ENCODE measurements at regions not wholly inside any gene's neighbourhood (a gene's known extent, or its start where the extent isn't known, plus 50 kb on each side); places are given as distances from the start of the nearest gene placed in this dataset.

DNA sequence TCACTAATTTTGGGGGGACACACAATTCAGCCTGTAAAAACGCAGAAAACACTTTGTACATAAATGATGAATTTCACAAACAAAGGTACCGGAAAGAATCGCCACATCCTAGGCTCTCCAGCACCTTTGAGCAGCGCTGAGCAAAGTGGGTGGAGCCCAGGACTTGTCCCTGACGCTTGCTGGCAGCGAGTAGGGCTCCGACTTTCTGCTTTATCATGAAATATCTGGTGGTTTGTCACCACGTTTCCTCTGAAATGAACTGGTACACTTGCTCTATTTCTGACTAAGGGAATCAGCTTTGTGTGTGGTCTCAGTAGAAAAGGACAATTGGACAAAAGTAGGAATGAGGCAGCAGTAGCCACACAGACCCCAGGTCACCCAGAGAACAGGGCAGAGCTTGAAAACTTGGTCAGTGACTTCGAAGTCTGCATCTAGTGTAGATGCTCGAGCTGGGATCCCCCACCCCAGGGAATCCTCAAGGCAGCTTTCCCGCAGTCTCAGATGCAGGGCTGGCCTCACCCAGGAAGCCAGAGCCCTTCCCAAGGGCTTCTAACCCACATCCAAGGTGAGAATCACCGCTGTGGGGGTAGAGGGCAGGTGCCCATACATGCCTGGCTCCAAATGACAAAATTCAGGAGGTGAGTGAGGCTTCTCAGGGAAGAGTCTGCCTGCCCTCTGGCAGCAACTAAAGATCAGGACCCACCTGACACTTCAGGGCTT, 85.3 kb upstream of the SOX1 start:
- WGBS, 2 experiments (ENCODE audit: insufficient coverage in 2 of 2): 81% methylated on average over 9 to 10 of the region's 12 CpGs
- no peak overlapping the region for H3K27ac ChIP-seq (ENCODE audit: low read depth, low read length, severe bottlenecking)
- H3K4me1 ChIP-seq (ENCODE audit: control insufficient read depth, insufficient read depth, low read length, poor library complexity, severe bottlenecking): no peaks in the 10 kb centered on the region
- no peak overlapping the region for H3K4me3 ChIP-seq (ENCODE audit: extremely low read depth, insufficient read depth, low read length, poor library complexity, severe bottlenecking)
- H3K36me3 ChIP-seq (ENCODE audit: control insufficient read depth, insufficient read depth, low read length): no peaks in the 10 kb centered on the region
- no peaks in the 10 kb centered on the region for H3K9me3 ChIP-seq (ENCODE audit: control insufficient read depth, low read length)

DNA sequence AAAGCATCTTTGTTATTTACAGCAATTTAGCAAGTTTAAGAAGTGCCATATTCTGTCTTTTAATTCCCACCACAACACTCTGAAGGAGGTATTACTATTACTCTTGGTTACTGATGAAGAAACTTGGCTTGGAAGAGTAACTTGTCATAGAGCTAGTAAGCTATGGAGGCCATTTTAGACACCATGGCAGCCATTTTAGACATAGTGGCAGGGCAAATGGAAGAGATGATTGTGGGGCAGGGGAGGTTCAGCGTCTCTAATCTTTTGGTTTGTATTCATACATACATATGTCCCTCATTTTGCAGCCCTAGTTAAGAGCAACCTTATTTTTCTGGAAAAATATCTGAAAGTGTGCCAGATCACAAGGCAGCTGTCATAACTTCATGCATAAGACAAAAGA, 82.6 kb upstream of the SOX1 start:
- Histone ChIP-seq H3K9me3 (ENCODE audit: control insufficient read depth, low read length) (peaks cover 7% of the 10 kb centered on the region), H3K4me1 (ENCODE audit: control insufficient read depth, insufficient read depth, low read length, poor library complexity, severe bottlenecking) (no peaks in the 10 kb centered on the region), H3K27ac (ENCODE audit: low read depth, low read length, severe bottlenecking) (no peak overlapping the region), H3K4me3 (ENCODE audit: extremely low read depth, insufficient read depth, low read length, poor library complexity, severe bottlenecking) (no peak overlapping the region), H3K36me3 (ENCODE audit: control insufficient read depth, insufficient read depth, low read length) (no peaks in the 10 kb centered on the region)
- no CpG with 5 or more reads among the region's 1 CpG for WGBS, 2 experiments (ENCODE audit: insufficient coverage in 2 of 2)

DNA sequence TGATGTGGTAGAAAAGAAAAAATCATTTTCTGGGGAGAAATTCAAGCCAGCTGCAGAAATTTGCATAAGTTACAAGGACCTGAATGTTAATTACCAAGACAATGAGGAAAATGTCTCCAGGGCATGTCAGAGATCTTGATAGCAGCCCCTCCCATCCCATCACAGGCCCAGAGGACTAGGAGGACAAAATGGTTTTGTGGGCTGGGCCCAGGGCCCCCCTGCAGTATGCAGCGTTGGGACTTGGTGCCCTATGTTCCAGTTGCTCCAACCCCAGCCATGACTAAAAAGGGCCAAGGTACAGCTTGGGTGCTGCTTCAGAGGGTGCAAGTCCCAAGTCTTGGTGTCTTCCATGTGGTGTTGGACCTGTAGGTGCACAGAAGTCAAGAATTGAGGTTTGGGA, 76.6 kb upstream of the SOX1 start:
- Histone ChIP-seq H3K36me3 (ENCODE audit: control insufficient read depth, insufficient read depth, low read length) (no peaks in the 10 kb centered on the region), H3K4me3 (ENCODE audit: extremely low read depth, insufficient read depth, low read length, poor library complexity, severe bottlenecking) (no peak overlapping the region), H3K9me3 (ENCODE audit: control insufficient read depth, low read length) (peaks cover 25% of the 10 kb centered on the region), H3K4me1 (ENCODE audit: control insufficient read depth, insufficient read depth, low read length, poor library complexity, severe bottlenecking) (no peaks in the 10 kb centered on the region), H3K27ac (ENCODE audit: low read depth, low read length, severe bottlenecking) (no peak overlapping the region)
- WGBS, 2 experiments (ENCODE audit: insufficient coverage in 2 of 2): 56 to 67% methylated on average over 1 of the region's 1 CpG

DNA sequence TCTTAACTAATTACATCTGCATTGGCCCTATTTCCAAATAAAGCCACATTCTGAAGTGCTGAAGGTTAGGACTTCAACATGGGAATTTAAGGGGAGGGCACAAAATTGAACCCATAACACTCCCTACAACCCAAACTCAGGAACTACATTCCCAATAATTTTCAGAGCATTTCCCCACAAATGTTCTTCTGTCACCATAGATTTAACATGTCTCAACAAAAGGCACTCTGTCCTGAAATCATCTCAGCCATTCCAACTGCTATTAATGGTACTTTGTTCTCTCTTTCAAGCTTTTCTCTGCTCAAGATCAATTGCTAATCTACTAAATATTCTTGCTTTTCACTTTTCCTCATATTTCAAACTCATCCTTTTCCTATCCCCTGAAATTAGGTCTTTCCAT, 74.0 kb upstream of the SOX1 start:
- H3K36me3 ChIP-seq (ENCODE audit: control insufficient read depth, insufficient read depth, low read length): no peaks in the 10 kb centered on the region
- peaks cover 25% of the 10 kb centered on the region for H3K9me3 ChIP-seq (ENCODE audit: control insufficient read depth, low read length)
- no peak overlapping the region for H3K4me3 ChIP-seq (ENCODE audit: extremely low read depth, insufficient read depth, low read length, poor library complexity, severe bottlenecking)
- no peak overlapping the region for H3K27ac ChIP-seq (ENCODE audit: low read depth, low read length, severe bottlenecking)
- H3K4me1 ChIP-seq (ENCODE audit: control insufficient read depth, insufficient read depth, low read length, poor library complexity, severe bottlenecking): no peaks in the 10 kb centered on the region

DNA sequence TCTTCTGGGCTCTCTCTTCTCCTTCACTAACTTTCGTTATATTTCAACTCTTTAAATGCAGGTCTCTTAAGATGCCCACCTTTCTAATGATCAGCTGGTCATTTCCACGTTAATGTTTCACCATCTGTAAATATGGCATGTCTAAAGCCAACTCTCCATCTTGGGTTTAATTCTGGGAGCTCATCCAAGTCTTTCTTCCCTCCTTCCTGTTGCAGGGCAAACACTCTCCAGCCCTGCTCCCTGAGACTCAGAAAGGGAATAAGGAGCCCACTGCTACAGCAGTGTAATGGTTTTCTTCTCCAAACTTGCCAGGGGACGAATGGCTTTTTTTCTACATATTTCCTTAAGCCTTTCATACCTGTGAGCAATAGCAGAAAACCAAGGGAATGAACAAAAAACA, 73.3 kb upstream of the SOX1 start:
- Histone ChIP-seq H3K4me1 (ENCODE audit: control insufficient read depth, insufficient read depth, low read length, poor library complexity, severe bottlenecking) (no peaks in the 10 kb centered on the region), H3K36me3 (ENCODE audit: control insufficient read depth, insufficient read depth, low read length) (no peaks in the 10 kb centered on the region), H3K4me3 (ENCODE audit: extremely low read depth, insufficient read depth, low read length, poor library complexity, severe bottlenecking) (no peak overlapping the region), H3K27ac (ENCODE audit: low read depth, low read length, severe bottlenecking) (no peak overlapping the region), H3K9me3 (ENCODE audit: control insufficient read depth, low read length) (peaks cover 25% of the 10 kb centered on the region)
- 61 to 64% methylated on average over 3 of the region's 3 CpGs for WGBS, 2 experiments (ENCODE audit: insufficient coverage in 2 of 2)

DNA sequence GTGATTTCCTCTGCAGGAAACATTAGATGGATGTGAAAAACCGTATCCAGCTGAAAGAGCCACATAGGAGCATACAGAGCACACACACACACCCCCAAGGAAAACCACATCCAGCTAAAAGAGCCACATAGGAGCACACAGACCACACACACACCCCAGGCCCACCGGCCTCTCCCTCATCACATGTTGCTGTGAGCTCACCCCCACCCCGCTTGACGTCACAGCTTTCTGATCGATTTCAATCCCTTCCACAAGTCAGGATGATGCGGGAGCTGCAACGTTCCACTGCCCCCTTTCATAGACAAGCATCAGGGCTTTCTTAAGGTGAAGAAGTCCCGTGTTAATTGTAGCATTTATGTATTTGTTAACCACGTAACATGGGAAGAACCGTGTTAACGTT, 72.4 kb upstream of the SOX1 start:
- WGBS, 2 experiments (ENCODE audit: insufficient coverage in 2 of 2): 88 to 91% methylated on average over 8 of the region's 11 CpGs
- Histone ChIP-seq H3K36me3 (ENCODE audit: control insufficient read depth, insufficient read depth, low read length) (no peaks in the 10 kb centered on the region), H3K9me3 (ENCODE audit: control insufficient read depth, low read length) (peaks cover 16% of the 10 kb centered on the region), H3K4me1 (ENCODE audit: control insufficient read depth, insufficient read depth, low read length, poor library complexity, severe bottlenecking) (no peaks in the 10 kb centered on the region), H3K4me3 (ENCODE audit: extremely low read depth, insufficient read depth, low read length, poor library complexity, severe bottlenecking) (no peak overlapping the region), H3K27ac (ENCODE audit: low read depth, low read length, severe bottlenecking) (no peak overlapping the region)

DNA sequence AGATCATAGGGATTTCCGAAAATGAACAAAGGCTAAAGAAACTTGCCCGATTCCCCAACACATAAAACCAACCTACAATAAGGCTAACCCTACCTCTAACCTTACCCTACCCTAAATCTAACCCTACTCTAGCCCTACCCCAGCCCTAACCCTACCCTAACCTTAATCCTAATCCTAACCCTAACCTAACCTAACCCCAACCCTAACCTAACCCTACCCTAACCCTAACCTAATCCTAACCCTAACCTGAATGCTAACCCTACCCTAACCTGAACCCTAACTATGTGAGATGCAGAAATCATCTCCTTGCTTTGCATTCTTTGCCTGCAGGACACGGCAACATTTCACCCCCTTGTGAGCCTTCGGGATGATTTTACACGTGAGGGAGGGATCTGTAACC, 67.6 kb upstream of the SOX1 start:
- no peaks in the 10 kb centered on the region for H3K36me3 ChIP-seq (ENCODE audit: control insufficient read depth, insufficient read depth, low read length)
- H3K4me3 ChIP-seq (ENCODE audit: extremely low read depth, insufficient read depth, low read length, poor library complexity, severe bottlenecking): no peak overlapping the region
- 79 to 81% methylated on average over 2 to 5 of the region's 5 CpGs for WGBS, 2 experiments (ENCODE audit: insufficient coverage in 2 of 2)
- H3K27ac ChIP-seq (ENCODE audit: low read depth, low read length, severe bottlenecking): no peak overlapping the region
- H3K9me3 ChIP-seq (ENCODE audit: control insufficient read depth, low read length): no peaks in the 10 kb centered on the region
- H3K4me1 ChIP-seq (ENCODE audit: control insufficient read depth, insufficient read depth, low read length, poor library complexity, severe bottlenecking): no peaks in the 10 kb centered on the region

DNA sequence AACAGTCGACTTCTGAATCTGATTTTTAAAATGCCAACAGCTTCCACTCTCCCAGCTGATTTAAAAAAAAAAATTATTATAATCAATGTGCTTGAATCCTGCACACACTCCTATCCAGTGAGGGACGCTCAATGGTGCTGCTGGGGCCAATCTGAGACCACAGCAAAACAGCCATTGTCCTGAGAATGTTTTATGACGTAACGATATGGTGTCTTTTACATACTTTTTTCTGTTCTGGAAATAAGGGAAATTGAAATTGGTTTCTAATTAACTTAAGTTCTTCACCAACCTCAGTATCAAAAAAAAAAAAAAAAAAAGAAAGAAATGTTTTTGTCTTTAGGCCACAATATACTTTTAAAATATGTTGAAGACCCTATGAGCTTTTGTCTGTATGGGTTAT, 66.1 kb upstream of the SOX1 start:
- no peak overlapping the region for H3K27ac ChIP-seq (ENCODE audit: low read depth, low read length, severe bottlenecking)
- H3K4me1 ChIP-seq (ENCODE audit: control insufficient read depth, insufficient read depth, low read length, poor library complexity, severe bottlenecking): no peaks in the 10 kb centered on the region
- no peaks in the 10 kb centered on the region for H3K36me3 ChIP-seq (ENCODE audit: control insufficient read depth, insufficient read depth, low read length)
- no peak overlapping the region for H3K4me3 ChIP-seq (ENCODE audit: extremely low read depth, insufficient read depth, low read length, poor library complexity, severe bottlenecking)
- WGBS, 2 experiments (ENCODE audit: insufficient coverage in 2 of 2): 80% methylated on average over 1 of the region's 4 CpGs; no CpG with 5 or more reads in 1 of the 2 experiments
- no peaks in the 10 kb centered on the region for H3K9me3 ChIP-seq (ENCODE audit: control insufficient read depth, low read length)

DNA sequence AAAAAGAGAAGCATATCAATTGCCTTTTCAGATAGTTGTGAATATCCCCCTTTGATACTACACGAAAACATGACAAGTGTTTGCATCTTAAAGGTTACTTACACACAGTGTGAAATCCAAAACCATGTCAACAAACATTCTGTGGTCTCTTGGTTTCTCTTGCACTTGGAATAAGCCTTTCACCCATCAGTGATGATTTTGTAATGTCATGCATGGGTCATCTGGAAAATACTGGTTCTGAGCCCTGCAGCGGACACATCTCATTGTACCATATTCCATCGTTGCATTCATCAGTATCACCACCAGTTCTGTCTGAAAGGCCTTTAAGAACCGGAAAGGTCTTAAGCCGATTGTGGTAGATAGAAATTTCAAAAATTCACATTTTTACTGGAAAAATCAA, 65.4 kb upstream of the SOX1 start:
- Histone ChIP-seq H3K36me3 (ENCODE audit: control insufficient read depth, insufficient read depth, low read length) (no peaks in the 10 kb centered on the region), H3K4me1 (ENCODE audit: control insufficient read depth, insufficient read depth, low read length, poor library complexity, severe bottlenecking) (no peaks in the 10 kb centered on the region), H3K4me3 (ENCODE audit: extremely low read depth, insufficient read depth, low read length, poor library complexity, severe bottlenecking) (no peak overlapping the region), H3K9me3 (ENCODE audit: control insufficient read depth, low read length) (peaks cover 4% of the 10 kb centered on the region), H3K27ac (ENCODE audit: low read depth, low read length, severe bottlenecking) (no peak overlapping the region)
- WGBS, 2 experiments (ENCODE audit: insufficient coverage in 2 of 2): 89 to 91% methylated on average over 3 to 4 of the region's 5 CpGs

DNA sequence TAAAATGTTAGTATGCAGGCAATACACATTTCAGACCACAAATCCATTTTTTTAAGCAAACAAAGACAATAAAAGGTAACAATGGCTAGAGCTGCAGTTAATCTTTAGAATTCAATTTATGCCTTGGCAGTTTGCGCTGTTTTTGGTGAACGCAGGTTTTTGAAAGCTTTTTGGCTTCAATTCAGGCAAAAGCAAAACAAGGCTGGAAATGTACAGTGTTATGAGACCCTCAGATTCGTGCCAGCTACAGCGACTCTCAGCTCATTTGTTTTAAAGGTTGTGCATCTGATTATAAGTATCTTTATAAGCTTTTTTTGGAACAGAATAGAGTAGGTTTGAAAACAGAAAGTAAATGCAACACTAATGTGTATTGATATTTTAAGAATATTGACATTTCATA, 63.6 kb upstream of the SOX1 start:
- H3K36me3 ChIP-seq (ENCODE audit: control insufficient read depth, insufficient read depth, low read length): no peaks in the 10 kb centered on the region
- 88% methylated on average over 4 of the region's 4 CpGs for WGBS, 2 experiments (ENCODE audit: insufficient coverage in 2 of 2)

DNA sequence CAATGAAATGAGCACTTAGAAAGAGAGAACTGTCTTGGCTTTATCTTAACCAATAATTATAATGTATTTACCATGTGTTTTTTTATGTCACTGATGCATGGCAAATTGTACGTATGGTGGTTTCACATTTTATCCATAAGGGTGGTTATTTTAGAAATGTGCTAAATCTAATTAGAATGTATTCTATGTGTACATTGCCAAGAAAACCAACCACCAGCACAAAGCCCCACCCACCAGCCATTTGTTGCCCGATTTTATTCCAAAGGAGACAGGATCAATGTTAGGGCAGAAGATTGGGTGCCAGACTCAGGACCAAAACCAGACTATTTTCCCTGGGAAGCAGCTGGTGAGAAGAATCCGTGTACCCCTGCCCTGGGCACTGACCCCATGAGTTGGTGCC, 63.0 kb upstream of the SOX1 start:
- peaks cover 4% of the 10 kb centered on the region for H3K9me3 ChIP-seq (ENCODE audit: control insufficient read depth, low read length)
- 62 to 100% methylated on average over 1 of the region's 3 CpGs for WGBS, 2 experiments (ENCODE audit: insufficient coverage in 2 of 2)
- H3K36me3 ChIP-seq (ENCODE audit: control insufficient read depth, insufficient read depth, low read length): no peaks in the 10 kb centered on the region
- no peak overlapping the region for H3K4me3 ChIP-seq (ENCODE audit: extremely low read depth, insufficient read depth, low read length, poor library complexity, severe bottlenecking)
- no peak overlapping the region for H3K27ac ChIP-seq (ENCODE audit: low read depth, low read length, severe bottlenecking)
- H3K4me1 ChIP-seq (ENCODE audit: control insufficient read depth, insufficient read depth, low read length, poor library complexity, severe bottlenecking): no peaks in the 10 kb centered on the region

More for the DNA sequence above, 63.6 kb upstream of the SOX1 start:
- no peak overlapping the region for H3K4me3 ChIP-seq (ENCODE audit: extremely low read depth, insufficient read depth, low read length, poor library complexity, severe bottlenecking)
- no peak overlapping the region for H3K27ac ChIP-seq (ENCODE audit: low read depth, low read length, severe bottlenecking)
- peaks cover 4% of the 10 kb centered on the region for H3K9me3 ChIP-seq (ENCODE audit: control insufficient read depth, low read length)
- H3K4me1 ChIP-seq (ENCODE audit: control insufficient read depth, insufficient read depth, low read length, poor library complexity, severe bottlenecking): no peaks in the 10 kb centered on the region
